Suppressor macrophage (primary cell): ENCODE measurements at regions not wholly inside any gene's neighbourhood (a gene's known extent, or its start where the extent isn't known, plus 50 kb on each side); places are given as distances from the start of the nearest gene placed in this dataset.

Source experiments
- DNase-seq, 4 experiments: peaks; one replicate each; pipeline ENCODE4 v3.0.0-alpha.2; 2020 to 2022

DNA sequence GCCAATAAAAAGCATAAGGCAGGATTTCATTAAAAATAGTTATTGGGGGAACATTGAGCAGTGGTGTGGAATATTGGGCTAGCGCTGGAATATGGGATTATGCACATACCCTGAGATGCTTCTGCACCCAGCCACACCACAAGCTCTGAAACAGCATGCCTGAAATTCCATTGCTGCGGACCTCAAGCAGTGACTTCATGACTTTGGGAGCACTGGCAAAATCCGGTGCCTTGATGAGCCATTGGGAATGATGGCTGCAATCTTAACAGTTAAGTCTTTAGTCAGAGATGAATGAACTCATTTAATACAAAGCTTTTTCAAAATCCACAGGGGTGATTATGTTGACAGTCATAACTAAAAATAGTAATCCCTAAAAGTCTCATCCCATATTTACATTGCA lies 274.7 kb upstream of the MTPN start:
- DNase-seq, result no peak

DNA sequence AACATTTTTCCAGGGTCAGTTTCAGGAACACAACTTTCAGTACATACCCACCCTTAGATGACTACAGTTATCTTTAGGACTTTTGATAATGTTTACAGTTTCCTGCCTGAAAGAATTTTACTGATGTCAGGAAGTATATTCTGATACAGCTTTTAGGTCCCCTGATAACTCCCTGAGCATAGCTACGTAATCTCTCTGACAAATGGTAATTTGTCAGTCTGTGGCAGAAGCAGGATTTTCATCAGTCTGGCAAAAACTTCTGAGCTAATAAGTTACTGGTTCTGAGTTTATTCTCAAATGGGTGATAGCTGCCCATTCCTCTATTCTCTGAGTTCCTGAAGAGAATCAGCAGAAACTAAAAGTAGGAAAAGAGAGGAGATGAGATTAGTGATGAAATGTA lies 270.1 kb upstream of the MTPN start:
- DNase-seq, result no peak

DNA sequence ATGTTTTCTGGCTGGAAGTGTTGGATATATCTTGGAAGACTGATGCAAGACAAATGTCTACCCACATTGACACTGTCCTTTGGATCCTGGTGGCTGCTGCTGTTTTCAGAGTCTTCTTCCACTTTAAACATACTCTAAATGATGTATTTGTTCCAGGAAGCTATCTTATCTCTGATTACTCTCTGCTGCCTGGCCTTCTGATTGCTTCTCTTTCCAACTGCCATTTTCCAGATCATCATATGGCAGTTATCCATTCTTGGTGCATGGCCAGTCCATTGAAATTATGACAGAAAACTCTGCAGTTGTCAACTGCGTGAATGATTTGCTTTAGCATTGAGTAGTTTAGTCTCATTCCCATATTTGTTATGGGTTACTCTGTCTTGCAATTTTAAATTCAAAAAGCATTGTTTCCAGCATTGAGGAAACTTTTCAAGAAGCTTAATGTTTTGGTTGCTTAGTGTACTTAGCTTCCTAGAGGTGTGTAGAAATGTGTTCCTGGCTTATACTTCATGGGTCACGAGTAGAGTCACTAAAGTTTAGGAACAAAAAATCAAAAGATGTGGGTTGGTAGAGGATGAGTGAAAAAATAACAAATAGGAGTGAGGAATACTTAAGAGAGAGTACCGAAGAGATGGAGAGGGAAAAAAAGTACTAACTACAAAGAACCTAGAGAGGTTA lies 268.3 kb upstream of the MTPN start:
- no peak for DNase-seq

DNA sequence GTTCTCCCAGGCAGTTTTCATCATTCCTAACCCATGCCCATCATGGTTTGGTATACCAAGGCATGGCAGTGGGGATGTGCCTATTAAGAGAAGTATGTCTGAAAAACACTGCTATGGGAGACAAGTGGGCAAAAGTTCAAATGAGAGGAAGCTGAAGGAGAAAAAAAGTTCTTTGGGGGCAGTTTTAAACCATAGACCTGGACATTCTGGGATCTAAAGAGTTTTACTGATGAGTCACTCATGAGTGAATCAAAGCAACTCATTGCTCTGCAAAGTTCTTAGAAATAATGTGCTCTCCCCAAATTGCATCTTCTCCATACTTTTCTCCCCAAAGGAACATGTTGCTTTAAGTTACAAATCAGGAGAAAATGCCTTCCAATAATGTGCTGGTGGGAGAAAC lies 256.9 kb upstream of the MTPN start:
- DNase-seq, result no peak

DNA sequence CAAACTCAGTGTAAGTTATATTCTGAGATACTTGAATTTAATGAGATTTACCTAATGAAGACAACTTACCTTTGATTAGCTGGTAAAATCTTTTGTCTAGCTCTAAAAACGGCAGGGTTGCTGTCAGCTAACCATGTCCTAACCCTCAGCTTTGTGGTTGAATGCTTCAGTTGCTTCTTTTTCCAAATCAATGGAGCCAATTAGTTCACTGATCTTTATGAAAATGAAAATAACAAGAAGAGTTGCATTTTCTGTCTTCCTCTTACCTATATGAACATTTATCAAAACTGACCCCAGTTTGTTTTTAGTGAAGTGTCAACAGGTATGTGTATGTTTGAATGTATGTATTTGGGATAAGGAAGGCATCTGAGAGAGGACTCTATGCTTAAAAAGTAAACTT lies 253.1 kb upstream of the MTPN start:
- DNase-seq, result no peak

DNA sequence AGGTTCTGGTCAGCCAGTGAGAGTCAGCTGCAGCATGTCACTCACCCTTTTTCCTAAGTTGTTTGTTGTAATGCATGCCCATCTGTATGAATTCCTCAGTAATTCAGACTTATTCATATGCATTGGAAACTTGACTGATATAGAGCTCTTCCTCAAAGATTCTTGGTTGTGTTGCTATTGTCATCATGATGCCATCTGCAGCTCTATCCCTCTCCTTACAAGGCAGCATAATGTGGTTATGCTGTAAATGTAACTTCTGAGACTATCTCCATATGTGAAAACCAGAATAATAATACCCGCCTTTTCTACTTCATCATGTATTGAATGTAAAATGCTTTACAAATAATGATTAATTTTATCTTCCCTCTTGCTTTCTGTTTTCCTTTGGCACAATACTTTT lies 252.6 kb upstream of the MTPN start:
- no peak for DNase-seq

DNA sequence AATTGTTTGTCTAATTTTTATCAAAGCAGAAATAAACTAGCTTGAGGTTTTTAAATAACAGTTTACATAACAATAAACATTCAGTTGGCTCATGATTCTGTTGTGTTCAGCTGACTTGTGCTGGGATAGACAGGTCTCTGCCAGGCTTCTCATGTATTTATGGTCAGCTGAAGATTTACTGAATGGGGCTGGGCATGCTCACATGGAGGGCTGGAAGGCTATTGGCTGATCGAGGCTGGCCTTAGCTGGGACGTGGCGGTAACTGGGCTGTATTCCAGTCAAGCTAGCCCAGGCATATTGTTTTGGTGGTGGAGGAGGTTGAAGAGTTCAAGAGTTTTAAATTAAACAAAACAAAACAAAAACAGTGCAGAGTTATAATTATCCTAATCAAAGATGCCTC lies 251.0 kb upstream of the MTPN start:
- DNase-seq, result no peak

DNA sequence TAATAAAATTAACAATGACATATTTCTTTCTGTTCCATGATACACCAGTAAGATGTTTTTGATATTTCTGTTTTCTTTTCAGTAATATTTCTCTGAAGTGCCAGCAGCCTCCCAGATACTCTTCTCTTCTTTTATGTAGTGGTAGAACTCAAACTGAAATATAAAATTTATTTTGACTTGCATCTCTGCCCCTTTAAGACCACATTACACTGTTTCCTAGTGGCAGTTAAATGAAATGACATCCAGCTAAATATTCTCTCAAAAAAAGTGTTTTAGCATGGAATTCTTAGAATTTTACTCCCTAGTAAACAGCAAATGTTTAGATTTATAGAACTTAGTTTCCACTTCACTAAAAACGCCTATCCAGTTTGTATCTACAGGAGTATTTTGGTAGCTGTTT lies 237.2 kb upstream of the MTPN start:
- no peak for DNase-seq

DNA sequence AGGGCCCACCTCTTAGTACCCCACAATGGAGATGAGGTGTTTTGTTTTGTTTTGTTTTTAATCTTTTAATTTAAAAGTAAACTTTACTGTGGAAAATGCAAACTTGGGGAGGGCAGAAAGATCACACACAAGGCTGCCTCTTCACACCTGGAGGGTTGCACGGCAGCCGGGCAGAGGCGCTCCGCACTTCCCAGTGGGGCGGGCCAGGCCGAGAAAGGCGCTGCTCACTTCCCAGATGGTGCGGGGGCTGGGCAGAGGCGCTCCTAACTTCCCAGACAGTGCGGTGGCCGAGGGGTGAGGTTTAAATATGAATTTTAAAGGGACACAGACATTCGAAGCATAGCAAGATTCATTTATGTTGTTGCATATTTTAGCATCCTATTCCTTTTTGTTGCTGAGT lies 235.9 kb upstream of the MTPN start:
- DNase-seq, result no peak

DNA sequence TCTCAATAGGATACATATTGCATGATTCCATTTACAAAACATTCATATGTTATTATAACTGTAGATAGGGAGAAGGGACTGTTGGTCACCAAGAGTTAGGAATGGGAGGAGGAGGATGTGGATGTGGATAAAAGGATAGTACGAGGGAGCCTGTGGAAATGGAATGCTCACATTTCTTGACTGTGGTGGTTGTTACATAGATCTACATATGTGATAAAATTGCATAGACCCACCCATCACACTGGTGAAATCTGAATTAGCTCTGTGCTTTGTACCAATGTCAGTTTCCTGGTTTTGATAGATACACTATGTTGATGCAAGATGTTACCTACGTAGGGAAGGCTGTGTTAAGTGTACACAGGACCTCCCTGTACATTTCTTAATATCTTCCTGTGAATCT lies 233.5 kb upstream of the MTPN start:
- no peak for DNase-seq

DNA sequence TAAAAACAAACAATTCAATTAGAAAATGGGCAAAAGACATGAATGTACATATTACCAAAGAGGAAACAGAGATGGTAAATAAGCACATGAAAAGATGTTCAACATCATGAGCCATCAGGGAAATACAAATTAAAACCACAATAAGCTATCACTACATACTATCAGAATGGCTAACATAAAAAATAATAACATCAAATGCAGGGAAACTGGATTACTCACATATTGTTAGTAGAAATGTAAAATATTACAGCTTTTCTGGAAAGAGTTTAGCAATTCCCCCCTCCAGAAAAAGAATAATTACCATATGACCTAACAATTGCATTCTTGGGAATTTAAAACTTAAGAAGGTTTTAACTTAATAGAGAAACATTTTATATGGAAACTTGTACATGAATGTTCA lies 232.9 kb upstream of the MTPN start:
- no peak for DNase-seq

DNA sequence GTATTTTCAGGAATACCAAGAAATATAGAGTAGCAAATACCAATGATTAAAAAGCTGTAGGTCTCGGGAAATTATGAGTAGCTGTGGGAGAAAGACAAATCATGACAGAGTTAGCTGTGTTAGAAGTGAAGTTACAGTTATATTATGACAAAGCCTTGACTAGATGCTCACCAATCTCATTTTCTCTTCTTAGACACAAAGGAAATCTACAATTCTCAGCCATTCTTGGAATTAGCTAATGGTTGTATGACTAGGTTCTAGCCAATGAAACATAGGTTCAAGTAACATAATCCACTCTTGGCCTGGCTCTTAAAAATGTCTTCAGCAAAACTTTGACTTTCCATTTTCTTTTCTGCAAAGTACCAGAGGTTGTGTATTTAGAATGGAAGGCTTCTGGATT lies 228.8 kb upstream of the MTPN start:
- no peak for DNase-seq

DNA sequence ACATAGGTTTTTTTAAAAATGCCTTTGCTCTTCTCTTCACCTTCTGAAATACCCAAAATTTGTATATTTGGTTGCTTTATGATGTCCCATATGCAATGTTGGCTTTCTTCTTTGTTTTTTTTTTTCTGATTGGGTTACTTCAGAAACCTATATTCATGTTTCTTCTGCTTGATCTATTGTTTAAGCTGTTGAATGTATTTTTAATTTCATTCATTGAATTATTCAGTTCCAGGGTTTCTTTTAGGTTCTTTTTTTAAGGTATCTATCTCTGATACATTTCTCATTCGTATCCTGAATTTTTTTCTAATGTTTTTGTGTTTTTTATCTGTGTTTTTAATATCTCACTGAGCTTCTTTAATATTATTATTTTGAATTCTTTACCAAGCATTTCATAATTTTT lies 221.0 kb upstream of the MTPN start:
- DNase-seq, result no peak

DNA sequence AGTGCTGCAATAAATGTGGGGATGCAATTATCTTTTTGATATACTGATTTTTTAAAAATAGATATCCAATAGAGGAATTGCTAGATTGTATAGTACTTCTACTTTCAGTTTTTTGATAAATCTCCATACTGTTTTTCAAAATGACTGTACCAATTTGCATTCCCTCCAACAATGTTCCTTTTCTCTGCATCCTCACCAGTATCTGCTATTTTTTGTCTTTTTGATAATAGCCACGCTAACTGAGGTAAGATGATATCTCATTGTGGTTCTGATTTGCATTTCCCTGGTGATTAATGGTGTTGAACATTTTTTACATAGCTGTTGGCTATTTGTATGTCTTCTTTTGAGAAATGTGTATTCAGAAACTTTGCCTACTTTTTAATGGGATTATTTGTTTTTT lies 217.7 kb upstream of the MTPN start:
- DNase-seq, result no peak

DNA sequence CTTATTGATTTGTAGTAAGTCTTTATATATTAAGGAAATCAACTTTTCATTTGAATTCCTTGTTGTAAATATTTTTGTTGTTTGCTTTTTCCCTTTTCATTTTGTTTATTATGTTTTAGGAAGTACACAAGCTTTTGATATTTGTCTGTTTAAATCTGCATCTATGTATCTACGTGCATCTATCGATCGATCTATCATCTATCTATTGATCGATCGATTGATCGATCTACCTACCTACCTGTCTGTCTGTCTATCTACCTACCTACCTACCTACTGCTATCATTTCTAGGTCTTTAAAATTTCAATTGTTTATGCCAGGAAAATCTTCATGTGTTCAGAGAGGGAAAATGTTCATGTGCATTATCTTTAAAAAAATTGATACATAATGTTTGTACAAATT lies 216.8 kb upstream of the MTPN start:
- no peak for DNase-seq

DNA sequence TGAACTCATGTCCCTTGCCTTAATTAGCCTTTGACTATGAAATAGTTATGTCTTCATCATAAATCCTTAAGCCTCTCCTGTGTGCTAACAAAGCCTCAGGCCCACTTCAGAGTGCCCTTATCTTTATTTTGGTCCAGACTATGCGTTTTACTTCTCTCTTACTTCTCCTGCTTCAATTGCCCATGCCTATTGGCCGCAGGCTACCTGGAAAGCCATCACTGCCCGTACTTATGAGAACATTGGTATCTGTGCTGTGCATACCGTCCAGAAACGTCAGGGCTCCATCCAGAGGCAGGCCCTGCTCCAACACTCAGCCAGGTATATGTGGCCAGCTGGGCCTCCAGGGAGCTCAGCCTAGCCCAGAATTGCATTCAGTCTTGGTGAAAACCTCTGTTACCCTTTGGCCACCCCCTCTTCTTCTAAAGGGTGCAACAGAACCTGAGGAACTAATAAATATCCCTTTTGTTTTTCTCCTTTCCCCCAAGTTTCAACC lies 212.4 kb upstream of the MTPN start:
- no peak for DNase-seq

DNA sequence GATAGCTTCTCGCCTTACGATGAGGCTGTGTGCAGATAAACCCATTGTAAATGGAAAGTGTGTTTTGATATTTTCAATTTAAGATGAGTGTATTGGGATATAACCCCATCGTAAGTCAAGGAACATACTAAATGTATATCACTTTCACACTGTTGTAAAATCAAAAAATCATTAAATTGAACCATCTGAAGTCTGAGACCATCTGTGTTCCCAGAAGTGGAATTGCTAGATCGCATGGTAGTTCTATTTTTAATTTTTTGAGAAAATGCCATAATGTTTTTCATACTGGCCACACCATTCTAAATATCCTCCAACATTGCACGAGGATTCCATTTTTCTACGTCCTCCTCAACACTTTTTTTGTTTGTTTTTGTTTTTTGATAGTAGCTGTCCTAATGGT lies 209.1 kb upstream of the MTPN start:
- no peak for DNase-seq

DNA sequence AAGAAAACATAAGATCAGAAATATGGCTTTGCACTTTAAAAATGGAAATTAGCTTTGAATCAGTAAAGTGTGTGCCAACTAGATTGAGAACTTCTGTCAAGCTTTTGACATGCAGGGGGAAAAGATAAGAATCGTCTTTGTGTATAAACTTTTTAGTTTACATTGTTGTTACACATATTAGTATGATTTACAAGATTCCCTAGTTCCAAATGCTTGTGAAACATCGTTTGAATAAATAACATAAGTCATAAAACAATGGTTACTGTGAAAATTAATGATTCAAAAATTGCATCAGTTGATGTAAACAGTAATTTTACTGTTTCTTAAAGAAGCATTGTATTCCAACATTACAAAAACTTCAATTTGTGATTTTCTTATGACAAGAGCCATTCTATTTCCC lies 207.6 kb upstream of the MTPN start:
- no peak for DNase-seq

DNA sequence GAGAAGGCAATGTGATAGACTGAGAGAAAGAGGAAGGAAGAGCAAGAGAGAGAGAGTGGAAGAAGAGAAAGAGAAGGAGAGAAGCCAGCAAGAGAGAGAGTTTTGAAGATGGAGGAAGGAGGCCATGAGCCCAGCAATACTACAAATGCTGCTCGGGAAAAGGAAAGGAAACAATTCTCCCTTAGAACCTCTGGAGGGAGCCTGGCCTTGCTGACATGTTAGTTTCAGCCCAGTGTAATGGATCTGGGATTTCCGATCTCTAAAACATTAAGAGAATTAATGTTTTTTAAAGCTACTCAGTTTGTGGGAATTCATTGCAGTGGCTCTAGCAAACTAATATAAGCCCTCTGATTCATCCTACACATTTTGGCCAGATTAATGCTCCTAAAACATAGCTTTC lies 206.8 kb upstream of the MTPN start:
- no peak for DNase-seq

DNA sequence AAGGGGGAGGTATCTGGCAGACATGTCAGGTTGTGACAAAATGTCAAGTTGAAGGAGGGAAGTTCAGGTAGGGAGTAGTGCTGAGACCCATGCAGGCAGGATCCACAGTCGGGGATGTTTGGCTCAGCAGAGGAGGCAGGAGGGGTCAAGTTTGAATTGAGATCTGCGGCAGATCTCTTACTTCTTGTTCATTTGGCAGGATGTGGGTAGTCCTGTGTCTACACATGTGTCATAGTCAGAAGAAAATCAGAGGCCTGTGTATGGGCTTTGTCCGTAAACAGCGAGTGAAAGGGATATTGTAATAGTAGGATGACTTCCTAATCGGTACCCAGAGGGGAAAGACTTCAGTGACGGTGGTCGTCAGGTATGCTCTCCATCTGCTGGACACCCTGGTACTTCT lies 203.8 kb upstream of the MTPN start:
- DNase-seq, result no peak

DNA sequence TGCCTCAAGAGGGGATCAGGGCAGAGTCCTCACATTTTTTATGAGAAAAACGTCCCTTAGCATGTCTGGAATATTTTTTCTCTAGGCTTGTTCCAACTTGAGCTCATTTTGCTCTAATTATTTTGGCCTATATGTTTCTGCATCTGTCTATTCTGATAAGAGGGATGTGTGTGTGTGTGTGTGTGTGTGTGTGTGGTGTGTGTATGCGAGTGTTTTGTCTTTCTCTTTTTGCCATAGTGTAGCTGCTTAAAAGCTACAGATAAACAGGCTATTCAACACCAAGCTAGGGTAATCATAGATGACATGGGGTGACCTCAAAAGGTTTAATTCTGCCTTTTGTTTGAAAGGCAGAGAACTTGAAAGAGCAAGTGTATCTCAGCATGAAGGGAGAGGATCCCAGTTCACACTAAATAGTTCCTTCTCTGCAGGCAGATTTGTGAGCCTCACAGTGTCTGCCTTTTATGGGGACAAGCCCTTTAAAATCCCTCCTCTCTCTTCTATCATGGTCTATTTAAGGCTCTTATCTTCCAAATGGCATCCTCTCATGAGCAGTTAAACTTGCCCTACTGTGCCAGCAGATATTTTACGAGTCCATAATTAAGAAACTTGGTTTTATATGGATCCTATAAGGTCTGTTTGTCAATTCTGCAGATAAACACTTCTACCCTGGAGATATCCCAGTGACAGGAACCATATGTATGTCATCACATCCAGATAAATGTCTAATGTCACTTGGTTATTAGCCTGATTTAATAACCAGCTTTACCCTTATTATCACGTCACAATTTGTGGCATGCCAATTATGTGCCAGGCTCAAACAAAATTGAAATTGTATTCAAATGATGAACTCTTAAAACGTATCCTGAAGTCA lies 202.9 kb upstream of the MTPN start:
- no peak for DNase-seq

DNA sequence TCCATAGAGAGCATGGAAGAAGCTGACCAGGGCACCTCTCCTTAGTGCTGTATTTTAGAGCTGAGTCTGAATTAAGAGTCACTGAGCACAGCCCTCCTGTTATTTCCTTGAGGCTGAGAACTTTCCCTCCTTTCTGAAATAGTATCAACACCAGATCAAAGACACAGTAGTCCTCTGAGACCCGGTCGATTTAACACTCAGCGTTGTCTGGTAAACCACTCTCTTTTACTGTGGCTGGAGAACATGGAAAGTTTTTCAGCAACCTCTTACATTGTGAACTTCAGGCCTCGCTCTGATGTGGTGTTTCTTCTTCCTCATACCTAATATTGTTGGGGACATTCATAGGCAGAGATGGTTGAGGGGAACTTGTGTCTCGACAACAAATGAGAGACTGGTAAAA lies 202.0 kb upstream of the MTPN start:
- no peak for DNase-seq

DNA sequence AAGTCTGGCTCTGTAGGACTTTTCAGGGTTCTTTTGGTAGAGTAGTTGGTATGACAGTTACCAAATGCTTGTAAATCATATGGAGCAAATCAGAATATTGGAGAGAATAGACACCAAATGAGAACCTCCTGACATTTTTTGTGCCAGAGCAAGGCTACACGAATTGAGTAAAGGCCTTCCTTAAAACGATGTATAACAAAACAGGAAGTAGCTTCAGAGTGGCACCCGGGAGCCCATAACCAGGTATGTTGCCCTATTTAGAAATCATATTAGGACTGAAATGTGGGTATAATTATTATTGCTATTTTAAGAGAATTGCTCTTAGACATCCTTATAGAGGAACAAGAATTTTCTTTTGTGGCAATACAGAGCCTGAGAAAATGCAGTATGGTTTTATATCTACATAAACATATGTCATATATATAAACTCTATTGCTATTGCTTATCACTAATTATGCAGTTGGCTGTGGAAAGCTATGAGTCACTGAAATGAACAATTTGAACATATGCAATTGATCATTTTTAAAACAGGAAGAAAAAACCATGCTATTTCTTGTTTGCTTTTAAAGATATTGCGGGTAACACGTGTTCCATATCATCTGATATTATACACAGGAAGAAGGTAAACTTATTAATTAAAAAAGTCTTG lies 197.4 kb upstream of the MTPN start:
- no peak for DNase-seq

DNA sequence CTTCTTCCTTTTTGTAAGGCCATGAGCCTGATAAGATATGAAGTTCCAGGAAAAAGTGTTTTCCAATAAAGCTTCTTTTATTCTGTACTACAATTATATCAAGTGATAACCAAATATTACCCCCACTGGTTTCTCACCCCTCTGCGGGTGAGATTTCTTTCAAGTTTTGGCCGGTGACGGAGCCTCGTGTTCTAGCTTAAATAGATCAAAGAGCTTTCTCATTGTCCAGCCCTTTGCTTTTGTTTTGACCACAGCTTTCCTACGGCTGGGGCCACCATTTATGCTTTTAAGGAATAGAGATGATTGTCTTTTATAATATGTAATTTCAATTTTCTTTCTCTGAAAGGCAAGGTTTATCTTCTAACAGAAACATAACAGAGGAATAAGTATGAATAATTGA lies 196.7 kb upstream of the MTPN start:
- DNase-seq, result no peak
